GM23248 (cell line): ENCODE measurements at regions not wholly inside any gene's neighbourhood (a gene's known extent, or its start where the extent isn't known, plus 50 kb on each side); places are given as distances from the start of the nearest gene placed in this dataset.
A peak's percentile ranks its signal among the peaks of the same experiment; 100 is the strongest.

Experiments
- DNase-seq: peaks from one replicate; pipeline ENCODE4 v3.0.0-alpha.2; 2015
- H2AFZ ChIP-seq: fragments of 200-600 bp; sonication (generic); 2 replicates; pipeline ENCODE4 v1.6.1; 2016; ENCODE audit warnings: antibody characterized with exemption
- H3F3A ChIP-seq: fragments of 200-600 bp; sonication (generic); 2 replicates; pipeline ENCODE4 v1.6.1; 2016; ENCODE audit warnings: mild to moderate bottlenecking, antibody characterized with exemption, mixed run types; ENCODE audit not compliant: insufficient read depth
- H3K27ac ChIP-seq: fragments of 200-600 bp; sonication (generic); 2 replicates; pipeline ENCODE4 v1.5.1; 2016; ENCODE audit warnings: mild to moderate bottlenecking
- H3K27me3 ChIP-seq: fragments of 200-600 bp; sonication (generic); replicated peaks from 2 replicates; pipeline ENCODE4 v1.6.1; 2016; ENCODE audit warnings: mild to moderate bottlenecking; ENCODE audit not compliant: insufficient read depth
- H3K36me3 ChIP-seq: fragments of 200-600 bp; sonication (generic); 2 replicates; pipeline ENCODE4 v1.6.1; 2016; ENCODE audit warnings: low read depth, mild to moderate bottlenecking
- H3K4me1 ChIP-seq: fragments of 200-600 bp; sonication (generic); 2 replicates; pipeline ENCODE4 v1.6.1; 2016; ENCODE audit warnings: mild to moderate bottlenecking; ENCODE audit not compliant: insufficient read depth
- H3K4me2 ChIP-seq: fragments of 200-600 bp; sonication (generic); one replicate; pipeline ENCODE4 v1.6.1; 2016; ENCODE audit warnings: mild to moderate bottlenecking; ENCODE audit not compliant: unreplicated experiment
- H3K4me3 ChIP-seq: fragments of 200-600 bp; sonication (generic); 2 replicates; pipeline ENCODE4 v1.5.1; 2016; ENCODE audit warnings: mild to moderate bottlenecking
- H3K79me2 ChIP-seq: fragments of 200-600 bp; sonication (generic); 2 replicates; pipeline ENCODE4 v1.6.1; 2016; ENCODE audit warnings: mild to moderate bottlenecking; ENCODE audit not compliant: insufficient read depth
- H3K9ac ChIP-seq: fragments of 200-600 bp; sonication (generic); 2 replicates; pipeline ENCODE4 v1.6.1; 2016; ENCODE audit warnings: mild to moderate bottlenecking
- H3K9me2 ChIP-seq: fragments of 200-600 bp; sonication (generic); 2 replicates; pipeline ENCODE4 v1.6.1; 2016; ENCODE audit warnings: mixed run types, mild to moderate bottlenecking, moderate library complexity; ENCODE audit not compliant: insufficient read depth
- H3K9me3 ChIP-seq: fragments of 200-600 bp; sonication (generic); one replicate; pipeline ENCODE4 v1.6.1; 2017; ENCODE audit warnings: low read depth
- H4K20me1 ChIP-seq: fragments of 200-600 bp; sonication (generic); 2 replicates; pipeline ENCODE4 v1.6.0; 2016; ENCODE audit not compliant: insufficient read depth
- EZH2 ChIP-seq: fragments of 200-600 bp; sonication (generic); IDR thresholded peaks from 2 replicates; pipeline ENCODE4 v1.6.1; 2018; ENCODE audit warnings: antibody characterized with exemption, mild to moderate bottlenecking; ENCODE audit not compliant: insufficient read depth, poor library complexity, severe bottlenecking
- EZH2phosphoT487 ChIP-seq: fragments of 200-600 bp; sonication (generic); IDR thresholded peaks from 2 replicates; pipeline ENCODE4 v1.6.1; 2018; ENCODE audit warnings: antibody characterized with exemption, moderate library complexity, mild to moderate bottlenecking, low read depth; ENCODE audit not compliant: insufficient read depth
- WGBS, 2 experiments: methylation state at CpG; one replicate each; pipeline ENCODE4 v1.1.6; 2015 to 2017; ENCODE audit warnings: low lambda C conversion rate in 2 of 2, low coverage in 1 of 2; ENCODE audit errors: missing lambda C conversion rate in 2 of 2; 5-methylcytosine and 5-hydroxymethylcytosine counted together
- in situ Hi-C: fragments of 300-500 bp; cut with MboI; formaldehyde crosslinking; loops from 2 replicates; pipeline ENCODE4 v1.15.0; 2020

GRCh38 chr12:78470354-78471195 lies 394.0 kb upstream of the SYT1 start:
- H2AFZ ChIP-seq = no peak overlapping the region
- no peaks in the 10 kb centered on the region for H3K36me3 ChIP-seq
- H3K4me1 ChIP-seq = no peaks in the 10 kb centered on the region
- H3K9me2 ChIP-seq = no peaks in the 10 kb centered on the region
- H3K27ac ChIP-seq = no peak overlapping the region
- WGBS, 2 experiments = 95 to 97% methylated on average over 3 of the region's 3 CpGs
- H3K79me2 ChIP-seq = no peaks in the 10 kb centered on the region
- H3K9ac ChIP-seq = no peak overlapping the region
- no peaks in the 10 kb centered on the region for H3F3A ChIP-seq
- H3K9me3 ChIP-seq = no peaks in the 10 kb centered on the region
- TF ChIP-seq EZH2phosphoT487 (no peak), EZH2 (no peak)
- no peak overlapping the region for H3K4me2 ChIP-seq
- H3K4me3 ChIP-seq = no peak overlapping the region
- no peaks in the 10 kb centered on the region for H3K27me3 ChIP-seq
- in situ Hi-C loops = no loop called here
- DNase-seq = peak; percentile 63
- H4K20me1 ChIP-seq = no peaks in the 10 kb centered on the region

- peak; percentile 23 for DNase-seq
- in situ Hi-C loops = no loop called here
- Histone ChIP-seq H3F3A (no peaks in the 10 kb centered on the region), H3K27me3 (no peaks in the 10 kb centered on the region), H3K9me2 (no peaks in the 10 kb centered on the region), H3K9me3 (no peaks in the 10 kb centered on the region), H3K4me3 (no peak overlapping the region), H3K9ac (no peak overlapping the region), H3K4me1 (no peaks in the 10 kb centered on the region), H3K79me2 (no peaks in the 10 kb centered on the region), H3K27ac (no peak overlapping the region), H3K4me2 (no peak overlapping the region), H4K20me1 (no peaks in the 10 kb centered on the region), H2AFZ (no peak overlapping the region), H3K36me3 (no peaks in the 10 kb centered on the region)
- 85 to 98% methylated on average over 2 of the region's 2 CpGs for WGBS, 2 experiments
- TF ChIP-seq EZH2 (no peak), EZH2phosphoT487 (no peak)
Observed at GRCh38 chr12:78473136-78473535, 391.4 kb upstream of the SYT1 start.

- no peak overlapping the region for H3K4me3 ChIP-seq
- no peaks in the 10 kb centered on the region for H3K27me3 ChIP-seq
- no peak overlapping the region for H3K4me2 ChIP-seq
- no peak overlapping the region for H3K9ac ChIP-seq
- no peaks in the 10 kb centered on the region for H3K9me2 ChIP-seq
- no peaks in the 10 kb centered on the region for H3K36me3 ChIP-seq
- no peaks in the 10 kb centered on the region for H3K9me3 ChIP-seq
- no peak for DNase-seq
- no peaks in the 10 kb centered on the region for H3F3A ChIP-seq
- H3K79me2 ChIP-seq = no peaks in the 10 kb centered on the region
- H2AFZ ChIP-seq = no peak overlapping the region
- no peak for TF ChIP-seq EZH2phosphoT487
- TF ChIP-seq EZH2 = no peak
- in situ Hi-C loops = no loop called here
- 93 to 95% methylated on average over 4 of the region's 4 CpGs for WGBS, 2 experiments
- H3K4me1 ChIP-seq = no peaks in the 10 kb centered on the region
- H4K20me1 ChIP-seq = no peaks in the 10 kb centered on the region
- no peak overlapping the region for H3K27ac ChIP-seq
Observed at GRCh38 chr12:78473561-78473960, 391.0 kb upstream of the SYT1 start.

GRCh38 chr12:78483767-78484315 lies 380.7 kb upstream of the SYT1 start:
- Histone ChIP-seq H3F3A (no peaks in the 10 kb centered on the region), H3K4me2 (no peak overlapping the region), H2AFZ (no peak overlapping the region), H3K27ac (no peak overlapping the region), H3K79me2 (no peaks in the 10 kb centered on the region), H3K4me3 (no peak overlapping the region), H3K9me2 (no peaks in the 10 kb centered on the region), H3K9me3 (no peaks in the 10 kb centered on the region), H3K36me3 (no peaks in the 10 kb centered on the region), H3K27me3 (no peaks in the 10 kb centered on the region), H3K4me1 (no peaks in the 10 kb centered on the region), H3K9ac (no peak overlapping the region), H4K20me1 (no peaks in the 10 kb centered on the region)
- TF ChIP-seq EZH2 = no peak
- TF ChIP-seq EZH2phosphoT487 = no peak
- WGBS, 2 experiments = 64 to 65% methylated on average over 8 of the region's 8 CpGs
- no peak for DNase-seq
- in situ Hi-C loops = no loop called here
